Endothelial cell of umbilical vein (primary cell): ENCODE measurements at regions not wholly inside any gene's neighbourhood (a gene's known extent, or its start where the extent isn't known, plus 50 kb on each side); places are given as distances from the start of the nearest gene placed in this dataset.

ENCODE experiments used
- BruUV-seq: library from RNA; stranded (reverse); fragments of 400-500 nt; replicated peaks from 2 replicates; lab custom pipeline; 2021; lab: Mats Ljungman, UMichigan
- CTCF ChIA-PET: fragments of 300-600, 350-600 bp; sonication (Branson Sonifier 250); formaldehyde crosslinking; loops from one replicate; lab custom pipeline; 2021; ENCODE audit warnings: antibody characterized with exemption, inconsistent platforms; lab: Charles Lee
- POLR2A ChIA-PET: fragments of 300-600, 350-600 bp; sonication (Branson Sonifier 250); formaldehyde crosslinking; loops from one replicate; lab custom pipeline; 2021; ENCODE audit warnings: antibody characterized with exemption, inconsistent platforms; lab: Charles Lee
- DNase-seq: peaks from one replicate; pipeline ENCODE4 v3.0.0-alpha.2; 2011; ENCODE audit warnings: low read depth, low spot score
- FAIRE-seq: peaks from 2 replicates; lab custom pipeline; 2011; peaks lifted over from hg19 to GRCh38; lab: Jason Lieb, UNC
- H2AFZ ChIP-seq: 2 replicates; pipeline ENCODE4 v1.6.0; 2012; ENCODE audit warnings: low read depth, low read length, control low read depth, inconsistent platforms
- H3K27ac ChIP-seq: 2 replicates; pipeline ENCODE4 v1.5.1; 2011; ENCODE audit warnings: low read depth, mild to moderate bottlenecking, control low read depth, low read length, moderate library complexity; ENCODE audit not compliant: insufficient read depth
- H3K27me3 ChIP-seq, 2 experiments: 2 replicates each; pipeline versions ENCODE4 v1.6.0 to v1.6.1; 2011; ENCODE audit warnings: low read length in 2 of 2, mixed read lengths in 1 of 2; ENCODE audit not compliant: control insufficient read depth in 2 of 2, insufficient read depth in 2 of 2
- H3K36me3 ChIP-seq, 2 experiments: 2 replicates in 1 of 2; 3 replicates in 1 of 2; pipeline ENCODE4 v1.5.1; 2011; ENCODE audit warnings: low read length in 2 of 2, mild to moderate bottlenecking in 1 of 2, moderate library complexity in 1 of 2; ENCODE audit not compliant: control insufficient read depth in 2 of 2, insufficient read depth in 2 of 2; ENCODE audit errors: extremely low read depth in 1 of 2
- H3K4me1 ChIP-seq: 3 replicates; pipeline ENCODE4 v1.5.1; 2011; ENCODE audit warnings: mild to moderate bottlenecking, low read length; ENCODE audit not compliant: control insufficient read depth, insufficient read depth; ENCODE audit errors: extremely low read depth
- H3K4me2 ChIP-seq: 2 replicates; pipeline ENCODE4 v1.6.1; 2011; ENCODE audit warnings: low read length, control low read depth, mixed read lengths; ENCODE audit not compliant: insufficient read depth
- H3K4me3 ChIP-seq, 3 experiments: fragments of 200-600 bp in 1 of 3; sonication (generic), shearing (Covaris generic) in 1 of 3; replicated peaks in 1 of 3; 2 replicates each; pipeline ENCODE4 v1.5.1; 2011 to 2016; ENCODE audit warnings: control low read depth in 3 of 3, low read length in 3 of 3, mild to moderate bottlenecking in 2 of 3, inconsistent platforms in 1 of 3, low read depth in 1 of 3, moderate library complexity in 1 of 3; ENCODE audit not compliant: insufficient read depth in 1 of 3
- H3K79me2 ChIP-seq: 2 replicates; pipeline ENCODE4 v1.6.0; 2012; ENCODE audit warnings: low read length, inconsistent platforms; ENCODE audit not compliant: control insufficient read depth, insufficient read depth
- H3K9ac ChIP-seq: replicated peaks from 2 replicates; pipeline ENCODE3; 2011; ENCODE audit warnings: low read length, control low read depth; ENCODE audit not compliant: insufficient read depth; ENCODE audit errors: extremely low read depth
- H3K9me1 ChIP-seq: replicated peaks from 3 replicates; pipeline ENCODE4 v1.6.0; 2011; ENCODE audit warnings: mild to moderate bottlenecking, low read length; ENCODE audit not compliant: control insufficient read depth, insufficient read depth; ENCODE audit errors: extremely low read depth
- H3K9me3 ChIP-seq: replicated peaks from 2 replicates; pipeline ENCODE4 v1.5.1; 2012; ENCODE audit warnings: low read length, inconsistent platforms; ENCODE audit not compliant: control insufficient read depth, insufficient read depth
- H4K20me1 ChIP-seq: replicated peaks from 2 replicates; pipeline ENCODE3; 2011; ENCODE audit warnings: mild to moderate bottlenecking, low read length; ENCODE audit not compliant: control insufficient read depth, insufficient read depth; ENCODE audit errors: extremely low read depth
- CTCF ChIP-seq, 2 donors: IDR thresholded peaks; 1 replicate in 1 of 2; 2 replicates in 1 of 2; pipeline ENCODE4 v1.5.1; 2011; ENCODE audit warnings: low read length in 2 of 2, mild to moderate bottlenecking in 2 of 2, moderate library complexity in 2 of 2, control low read depth in 1 of 2, inconsistent platforms in 1 of 2, low read depth in 1 of 2; ENCODE audit not compliant: insufficient read depth in 1 of 2; ENCODE audit errors: extremely low read depth in 1 of 2
- EZH2 ChIP-seq: IDR thresholded peaks from 2 replicates; pipeline ENCODE4 v1.6.1; 2012; ENCODE audit warnings: borderline replicate concordance, low read depth, mild to moderate bottlenecking, moderate library complexity, low read length, inconsistent platforms; ENCODE audit not compliant: severe bottlenecking
- FOS ChIP-seq: IDR thresholded peaks from 2 replicates; pipeline ENCODE4 v1.6.1; 2011; ENCODE audit warnings: mild to moderate bottlenecking, low read length, moderate library complexity, borderline replicate concordance; ENCODE audit not compliant: insufficient read depth
- GATA2 ChIP-seq: IDR thresholded peaks from 2 replicates; pipeline ENCODE4 v1.7.0; 2011; ENCODE audit warnings: low read depth, mild to moderate bottlenecking, moderate library complexity, mixed read lengths, low read length; ENCODE audit not compliant: insufficient read length, insufficient read depth
- JUN ChIP-seq: IDR thresholded peaks from 2 replicates; pipeline ENCODE4 v1.6.1; 2011; ENCODE audit warnings: borderline replicate concordance, low read depth; ENCODE audit not compliant: insufficient read length, insufficient read depth
- MAX ChIP-seq: IDR thresholded peaks from 2 replicates; pipeline ENCODE4 v1.6.1; 2011; ENCODE audit not compliant: insufficient read depth, insufficient read length
- POLR2A ChIP-seq: IDR thresholded peaks from 2 replicates; pipeline ENCODE4 v1.6.1; 2012; ENCODE audit warnings: low read depth, mild to moderate bottlenecking, control low read depth, low read length
- POLR2AphosphoS5 ChIP-seq: IDR thresholded peaks from 2 replicates; pipeline ENCODE4 v1.6.1; 2012; ENCODE audit warnings: low read depth, mild to moderate bottlenecking, control low read depth, low read length, moderate library complexity; ENCODE audit not compliant: insufficient read depth
- dilution Hi-C: fragments of 300-500 bp; cut with MboI; formaldehyde crosslinking; loops from one replicate; pipeline ENCODE4 v1.15.0; 2019; ENCODE audit warnings: low sequenced_read_pairs; ENCODE audit not compliant: extremely low pct_ligation_motif_present
- intact Hi-C: fragments of 100-400 bp; cut with micrococcal nuclease; formaldehyde crosslinking; loops from one replicate; pipeline ENCODE4 v1.10.0; 2022

- H3K9me3 ChIP-seq: no peaks in the 10 kb centered on the region
- H2AFZ ChIP-seq: no peak overlapping the region
- BruUV-seq: no TSS peak
- H3K27ac ChIP-seq: no peak overlapping the region
- no peaks in the 10 kb centered on the region for H4K20me1 ChIP-seq
- H3K9ac ChIP-seq: no peak overlapping the region
- no peaks in the 10 kb centered on the region for H3K9me1 ChIP-seq
- H3K36me3 ChIP-seq: no peaks in the 10 kb centered on the region
- POLR2A ChIA-PET: no interaction called here
- no peak for TF ChIP-seq EZH2
- TF ChIP-seq POLR2AphosphoS5: no peak
- no peak for TF ChIP-seq JUN
- TF ChIP-seq CTCF (IDR thresholded peaks at IDR 0.05; ENCODE audit: extremely low read depth in 1 of 2, insufficient read depth in 1 of 2, low read depth in 1 of 2, low read length in 2 of 2): no peak
- no peak for TF ChIP-seq MAX
- no peak for TF ChIP-seq FOS
- TF ChIP-seq POLR2A: no peak
- TF ChIP-seq GATA2: no peak
- intact Hi-C loops: loop anchor here (2.0 kb wide), 1 partner anchor 256 kb away; no protein-coding TSS in a partner anchor
- no peaks in the 10 kb centered on the region for H3K4me1 ChIP-seq
- no peak overlapping the region for H3K4me2 ChIP-seq
- H3K4me3 ChIP-seq: no peak overlapping the region
- FAIRE-seq: no peak
- no peaks in the 10 kb centered on the region for H3K79me2 ChIP-seq
- dilution Hi-C loops: no loop called here
- CTCF ChIA-PET: no interaction called here
- no peaks in the 10 kb centered on the region for H3K27me3 ChIP-seq
- no peak for DNase-seq
These were observed 92.9 kb upstream of the WDR44 start for GRCh38 chrX:118252967-118253366.
